ENCODE measurements at regions not wholly inside any gene's neighbourhood (a gene's known extent, or its start where the extent isn't known, plus 50 kb on each side); places are given as distances from the start of the nearest gene placed in this dataset.

DNA sequence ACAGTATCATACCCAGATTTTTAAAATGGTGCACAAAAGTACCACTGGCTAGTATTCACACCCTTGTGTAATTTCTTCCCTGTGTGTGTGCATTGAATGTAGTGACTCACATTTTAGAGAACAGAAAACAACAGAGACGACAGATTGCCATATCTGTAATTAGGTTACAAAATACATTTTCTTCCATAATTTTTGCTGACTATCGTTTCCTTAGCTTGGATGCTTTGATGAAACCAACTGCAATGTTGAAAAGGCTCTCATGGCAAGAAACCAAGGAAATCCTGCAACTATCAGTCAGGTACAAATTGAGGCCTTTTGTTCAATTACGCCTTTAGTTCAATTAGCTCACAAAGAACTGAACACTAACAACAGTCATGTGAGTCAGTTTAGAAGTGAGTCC, 484.4 kb downstream of the ZNF804A start:
- WGBS: 93% methylated on average over 3 of the region's 3 CpGs
- Histone ChIP-seq H3K4me3 (ENCODE audit: low read length) (no peak overlapping the region), H3K27ac (ENCODE audit: low read depth, low read length) (no peak overlapping the region), H3K9me3 (ENCODE audit: insufficient read depth, low read depth, low read length) (no peaks in the 10 kb centered on the region), H3K27me3 (ENCODE audit: insufficient read depth, low read length) (no peaks in the 10 kb centered on the region), H3K36me3 (ENCODE audit: insufficient read depth, low read length) (no peaks in the 10 kb centered on the region), H3K4me1 (ENCODE audit: insufficient read depth, low read length) (no peaks in the 10 kb centered on the region), H3K9ac (ENCODE audit: low read depth, low read length) (no peak overlapping the region)

DNA sequence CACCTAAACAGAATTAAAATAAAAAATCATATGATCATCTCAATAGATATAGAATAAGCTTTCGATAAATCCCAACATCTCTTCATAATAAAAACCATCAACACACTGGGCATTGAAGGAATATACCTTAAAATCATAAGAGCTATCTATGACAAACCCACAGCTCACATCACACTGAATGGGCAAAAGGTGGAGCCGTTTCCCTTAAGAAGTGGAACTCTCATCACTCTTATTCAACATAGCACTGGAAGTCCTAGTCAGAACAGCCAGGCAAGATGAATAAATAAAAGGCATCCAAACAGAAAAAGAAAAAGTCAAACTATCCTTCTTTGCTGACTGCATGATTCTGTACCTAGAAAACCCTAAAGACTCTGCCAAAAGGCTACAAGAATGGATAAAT, 510.3 kb downstream of the ZNF804A start:
- H3K4me1 ChIP-seq (ENCODE audit: insufficient read depth, low read length): no peaks in the 10 kb centered on the region
- WGBS: 95% methylated on average over 2 of the region's 2 CpGs
- no peaks in the 10 kb centered on the region for H3K36me3 ChIP-seq (ENCODE audit: insufficient read depth, low read length)
- no peak overlapping the region for H3K4me3 ChIP-seq (ENCODE audit: low read length)
- H3K9ac ChIP-seq (ENCODE audit: low read depth, low read length): no peak overlapping the region
- no peaks in the 10 kb centered on the region for H3K27me3 ChIP-seq (ENCODE audit: insufficient read depth, low read length)
- no peak overlapping the region for H3K27ac ChIP-seq (ENCODE audit: low read depth, low read length)
- no peaks in the 10 kb centered on the region for H3K9me3 ChIP-seq (ENCODE audit: insufficient read depth, low read depth, low read length)

DNA sequence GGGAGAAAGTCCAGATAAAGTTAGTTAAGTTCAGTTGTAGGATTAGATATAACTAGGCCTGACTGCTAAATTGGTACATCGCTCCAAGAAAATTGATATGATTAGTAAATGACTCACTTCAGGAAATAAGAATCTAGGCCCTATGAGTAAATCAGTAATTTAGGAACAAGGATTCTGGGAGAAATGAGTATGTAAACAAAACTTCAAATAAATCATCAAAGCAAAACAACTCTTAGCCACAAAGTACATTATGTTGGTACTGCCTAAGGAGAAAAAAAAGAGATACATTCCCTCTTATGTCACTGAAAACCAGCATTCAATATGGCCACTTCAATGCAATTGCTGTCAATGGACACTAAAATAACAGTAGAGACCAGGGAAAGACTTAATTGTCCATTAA, 529.1 kb downstream of the ZNF804A start:
- 100% methylated on average over 1 of the region's 1 CpG for WGBS
- Histone ChIP-seq H3K36me3 (ENCODE audit: insufficient read depth, low read length) (no peaks in the 10 kb centered on the region), H3K4me3 (ENCODE audit: low read length) (no peak overlapping the region), H3K9ac (ENCODE audit: low read depth, low read length) (no peak overlapping the region), H3K9me3 (ENCODE audit: insufficient read depth, low read depth, low read length) (no peaks in the 10 kb centered on the region), H3K27me3 (ENCODE audit: insufficient read depth, low read length) (no peaks in the 10 kb centered on the region), H3K27ac (ENCODE audit: low read depth, low read length) (no peak overlapping the region), H3K4me1 (ENCODE audit: insufficient read depth, low read length) (no peaks in the 10 kb centered on the region)

DNA sequence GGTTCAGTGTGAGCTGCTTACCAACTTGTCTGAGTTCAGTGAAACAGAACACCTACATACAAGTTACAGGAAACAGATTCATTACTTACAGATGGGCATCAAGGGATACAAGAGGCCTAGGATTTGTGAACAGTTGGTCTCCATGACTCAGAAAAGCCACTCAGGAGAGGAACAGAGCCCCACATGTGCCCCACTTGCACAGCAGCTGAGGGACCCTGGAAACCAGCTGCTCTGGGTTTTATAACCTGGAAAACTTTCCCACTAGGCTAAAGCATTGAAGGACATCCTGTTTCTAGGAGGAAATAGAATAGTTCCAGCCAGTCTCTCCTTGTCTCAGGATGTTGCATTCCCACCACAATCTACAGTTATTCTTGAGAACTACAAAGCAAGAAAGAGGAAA, 530.0 kb downstream of the ZNF804A start:
- H3K9me3 ChIP-seq (ENCODE audit: insufficient read depth, low read depth, low read length): no peaks in the 10 kb centered on the region
- H3K36me3 ChIP-seq (ENCODE audit: insufficient read depth, low read length): no peaks in the 10 kb centered on the region
- H3K9ac ChIP-seq (ENCODE audit: low read depth, low read length): no peak overlapping the region
- H3K4me1 ChIP-seq (ENCODE audit: insufficient read depth, low read length): no peaks in the 10 kb centered on the region
- no peaks in the 10 kb centered on the region for H3K27me3 ChIP-seq (ENCODE audit: insufficient read depth, low read length)
- no peak overlapping the region for H3K27ac ChIP-seq (ENCODE audit: low read depth, low read length)
- H3K4me3 ChIP-seq (ENCODE audit: low read length): no peak overlapping the region

DNA sequence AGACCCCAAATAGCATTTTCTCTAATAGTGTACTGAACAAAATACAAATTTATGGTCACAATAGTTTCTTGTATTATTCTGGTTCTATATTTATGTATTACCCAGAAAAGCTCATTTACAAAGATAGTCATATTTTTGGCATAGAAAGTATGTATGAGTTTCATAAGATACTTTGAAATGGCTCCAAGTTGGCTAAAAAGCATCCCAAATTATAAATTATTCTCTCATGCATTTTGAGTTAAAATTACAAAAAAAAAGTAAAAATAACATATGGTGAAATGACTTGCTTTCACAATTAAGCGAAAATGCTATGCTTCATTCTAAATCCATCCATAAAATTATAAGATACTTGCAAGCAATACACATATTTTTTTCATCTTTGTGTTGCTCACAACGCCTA, 530.7 kb downstream of the ZNF804A start:
- 73% methylated on average over 1 of the region's 2 CpGs for WGBS
- Histone ChIP-seq H3K4me3 (ENCODE audit: low read length) (no peak overlapping the region), H3K27me3 (ENCODE audit: insufficient read depth, low read length) (no peaks in the 10 kb centered on the region), H3K36me3 (ENCODE audit: insufficient read depth, low read length) (no peaks in the 10 kb centered on the region), H3K9me3 (ENCODE audit: insufficient read depth, low read depth, low read length) (no peaks in the 10 kb centered on the region), H3K4me1 (ENCODE audit: insufficient read depth, low read length) (no peaks in the 10 kb centered on the region), H3K27ac (ENCODE audit: low read depth, low read length) (no peak overlapping the region), H3K9ac (ENCODE audit: low read depth, low read length) (no peak overlapping the region)

DNA sequence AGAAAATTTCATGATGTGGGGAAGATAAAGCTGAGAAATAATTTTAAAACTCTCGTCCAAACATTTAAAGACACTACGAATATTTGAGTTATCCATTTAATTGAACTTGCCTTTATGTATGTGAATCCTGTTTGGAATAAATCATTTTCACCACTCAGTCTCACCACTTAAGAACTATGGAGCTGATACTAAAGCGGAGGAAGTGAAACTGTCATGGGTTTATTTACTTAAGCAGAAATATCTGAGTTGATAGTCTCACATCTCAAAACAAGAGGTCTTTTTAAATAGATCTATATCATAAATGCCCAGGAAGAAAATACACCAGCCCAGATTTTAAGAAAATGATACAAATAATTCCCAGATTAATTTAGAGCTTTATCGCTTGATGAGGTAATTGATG, 532.4 kb downstream of the ZNF804A start:
- Histone ChIP-seq H3K9me3 (ENCODE audit: insufficient read depth, low read depth, low read length) (no peaks in the 10 kb centered on the region), H3K4me1 (ENCODE audit: insufficient read depth, low read length) (no peaks in the 10 kb centered on the region), H3K27ac (ENCODE audit: low read depth, low read length) (no peak overlapping the region), H3K27me3 (ENCODE audit: insufficient read depth, low read length) (no peaks in the 10 kb centered on the region), H3K36me3 (ENCODE audit: insufficient read depth, low read length) (no peaks in the 10 kb centered on the region), H3K4me3 (ENCODE audit: low read length) (no peak overlapping the region), H3K9ac (ENCODE audit: low read depth, low read length) (no peak overlapping the region)
- no CpG with 5 or more reads among the region's 4 CpGs for WGBS

DNA sequence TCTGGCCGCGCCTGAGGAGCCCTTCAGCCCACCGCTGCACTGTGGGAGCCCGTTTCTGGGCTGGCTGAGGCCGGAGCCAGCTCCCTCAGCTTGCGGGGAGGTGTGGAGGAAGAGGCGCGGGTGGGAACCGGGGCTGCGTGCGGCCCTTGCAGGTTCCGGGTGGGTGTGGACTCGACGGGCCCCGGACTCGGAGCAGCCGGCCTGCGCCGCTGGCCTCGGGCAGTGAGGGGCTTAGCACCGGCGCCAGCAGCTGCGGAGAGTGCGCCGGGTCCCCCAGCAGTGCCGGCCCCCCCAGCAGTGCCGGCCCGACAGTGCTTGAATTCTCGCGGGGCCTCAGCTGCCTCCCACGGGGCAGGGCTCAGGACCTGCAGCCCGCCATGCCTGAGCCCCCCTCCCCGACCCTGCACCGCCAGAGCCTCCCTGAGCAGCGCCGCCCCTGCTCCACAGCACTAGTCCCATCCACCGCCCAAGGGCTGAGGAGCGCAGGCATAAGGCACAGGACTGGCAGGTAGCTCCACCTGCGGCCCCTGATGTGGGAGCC, 534.2 kb downstream of the ZNF804A start:
- no peak overlapping the region for H3K9ac ChIP-seq (ENCODE audit: low read depth, low read length)
- 98% methylated on average over 39 of the region's 39 CpGs for WGBS
- no peaks in the 10 kb centered on the region for H3K27me3 ChIP-seq (ENCODE audit: insufficient read depth, low read length)
- H3K9me3 ChIP-seq (ENCODE audit: insufficient read depth, low read depth, low read length): no peaks in the 10 kb centered on the region
- H3K4me1 ChIP-seq (ENCODE audit: insufficient read depth, low read length): no peaks in the 10 kb centered on the region
- no peak overlapping the region for H3K27ac ChIP-seq (ENCODE audit: low read depth, low read length)
- no peak overlapping the region for H3K4me3 ChIP-seq (ENCODE audit: low read length)
- H3K36me3 ChIP-seq (ENCODE audit: insufficient read depth, low read length): no peaks in the 10 kb centered on the region

DNA sequence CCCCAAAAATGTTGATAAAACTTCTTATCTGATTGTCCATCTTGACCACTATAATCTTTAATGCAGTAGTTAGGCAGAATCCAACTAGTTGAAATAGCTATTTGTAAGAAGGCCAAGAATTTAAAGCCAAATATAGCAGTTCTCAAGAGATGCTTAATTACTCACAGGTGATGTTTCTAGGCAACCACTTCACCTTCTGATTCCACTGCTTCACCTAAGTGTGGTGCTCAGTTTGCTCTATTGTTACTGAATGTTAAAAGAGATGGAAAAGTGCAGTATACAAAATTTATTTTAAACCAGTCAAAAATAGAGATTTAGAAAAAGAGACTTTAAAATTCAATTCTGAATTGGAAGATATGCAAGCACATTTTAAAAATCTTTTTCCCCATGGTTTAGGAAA, 539.4 kb downstream of the ZNF804A start:
- no peak overlapping the region for H3K27ac ChIP-seq (ENCODE audit: low read depth, low read length)
- no peak overlapping the region for H3K4me3 ChIP-seq (ENCODE audit: low read length)
- no peaks in the 10 kb centered on the region; the same call in 1 of the 2 replicates for H3K4me1 ChIP-seq (ENCODE audit: insufficient read depth, low read length)
- H3K9me3 ChIP-seq (ENCODE audit: insufficient read depth, low read depth, low read length): no peaks in the 10 kb centered on the region
- H3K9ac ChIP-seq (ENCODE audit: low read depth, low read length): no peak overlapping the region
- H3K36me3 ChIP-seq (ENCODE audit: insufficient read depth, low read length): no peaks in the 10 kb centered on the region
- no peaks in the 10 kb centered on the region for H3K27me3 ChIP-seq (ENCODE audit: insufficient read depth, low read length)

DNA sequence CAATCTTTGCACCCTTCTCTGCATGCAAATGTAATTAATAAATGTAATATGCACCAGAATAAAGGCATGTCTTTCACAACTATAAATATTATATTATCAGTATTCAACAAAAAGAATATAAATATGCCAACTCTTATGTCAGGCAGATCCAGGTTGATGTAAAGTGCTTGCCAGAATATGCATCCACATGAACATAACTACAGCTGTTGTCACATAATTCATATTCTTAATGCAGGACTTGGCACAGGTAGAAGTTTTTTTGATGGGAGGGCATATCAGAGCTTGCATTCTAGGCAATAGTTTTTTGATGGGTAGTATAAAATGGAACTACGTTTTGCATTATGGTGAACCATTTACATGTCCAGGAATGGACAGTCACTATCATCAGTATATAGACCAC, 544.3 kb downstream of the ZNF804A start:
- H3K27ac ChIP-seq (ENCODE audit: low read depth, low read length): no peak overlapping the region
- no peak overlapping the region for H3K4me3 ChIP-seq (ENCODE audit: low read length)
- H3K9me3 ChIP-seq (ENCODE audit: insufficient read depth, low read depth, low read length): no peaks in the 10 kb centered on the region
- no peaks in the 10 kb centered on the region for H3K27me3 ChIP-seq (ENCODE audit: insufficient read depth, low read length)
- H3K9ac ChIP-seq (ENCODE audit: low read depth, low read length): no peak overlapping the region
- H3K36me3 ChIP-seq (ENCODE audit: insufficient read depth, low read length): no peaks in the 10 kb centered on the region
- H3K4me1 ChIP-seq (ENCODE audit: insufficient read depth, low read length): no peaks in the 10 kb centered on the region; the same call in 1 of the 2 replicates
- no CpG with 5 or more reads among the region's 1 CpG for WGBS

DNA sequence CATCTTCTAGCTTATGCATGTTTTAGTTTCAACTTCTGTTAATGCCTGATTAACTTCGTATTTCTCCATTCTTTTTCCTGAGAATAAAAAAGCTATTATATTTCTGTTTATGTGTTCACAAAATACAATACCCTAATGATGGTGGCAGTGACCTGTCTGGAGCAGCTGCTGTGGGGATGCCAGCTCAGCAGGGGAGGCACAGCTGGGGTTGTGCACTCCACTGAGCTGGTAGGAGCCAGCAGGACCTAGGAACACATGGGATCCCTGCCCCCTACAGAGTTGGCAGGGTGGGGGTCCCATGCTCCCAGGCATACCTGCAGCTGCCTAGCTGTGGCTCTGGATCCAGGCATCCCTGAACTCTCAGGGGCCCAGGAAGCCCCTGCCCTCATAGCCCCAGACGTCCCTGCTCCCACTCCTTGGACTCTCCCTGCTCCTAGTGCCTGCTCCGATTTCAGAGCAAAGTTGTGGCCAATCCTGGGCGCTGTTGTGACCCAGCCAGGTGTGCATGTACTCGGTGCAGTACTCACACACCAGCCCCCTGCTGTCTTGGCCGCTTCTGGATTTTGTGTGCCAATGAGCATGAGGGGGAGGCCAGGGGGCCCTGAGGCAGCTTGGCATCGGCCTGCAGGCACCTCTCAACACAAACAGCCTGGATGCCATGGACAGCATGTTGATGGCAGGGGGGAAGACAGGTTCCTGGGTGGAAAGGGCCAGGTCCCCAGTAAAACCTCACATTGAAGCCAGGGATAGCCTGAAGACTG, 546.0 kb downstream of the ZNF804A start:
- H3K9me3 ChIP-seq (ENCODE audit: insufficient read depth, low read depth, low read length): no peaks in the 10 kb centered on the region
- H3K4me1 ChIP-seq (ENCODE audit: insufficient read depth, low read length): no peaks in the 10 kb centered on the region; the same call in 1 of the 2 replicates
- H3K27me3 ChIP-seq (ENCODE audit: insufficient read depth, low read length): no peaks in the 10 kb centered on the region
- H3K36me3 ChIP-seq (ENCODE audit: insufficient read depth, low read length): no peaks in the 10 kb centered on the region
- WGBS: 89% methylated on average over 6 of the region's 7 CpGs
- H3K9ac ChIP-seq (ENCODE audit: low read depth, low read length): no peak overlapping the region
- no peak overlapping the region for H3K27ac ChIP-seq (ENCODE audit: low read depth, low read length)
- no peak overlapping the region for H3K4me3 ChIP-seq (ENCODE audit: low read length)

DNA sequence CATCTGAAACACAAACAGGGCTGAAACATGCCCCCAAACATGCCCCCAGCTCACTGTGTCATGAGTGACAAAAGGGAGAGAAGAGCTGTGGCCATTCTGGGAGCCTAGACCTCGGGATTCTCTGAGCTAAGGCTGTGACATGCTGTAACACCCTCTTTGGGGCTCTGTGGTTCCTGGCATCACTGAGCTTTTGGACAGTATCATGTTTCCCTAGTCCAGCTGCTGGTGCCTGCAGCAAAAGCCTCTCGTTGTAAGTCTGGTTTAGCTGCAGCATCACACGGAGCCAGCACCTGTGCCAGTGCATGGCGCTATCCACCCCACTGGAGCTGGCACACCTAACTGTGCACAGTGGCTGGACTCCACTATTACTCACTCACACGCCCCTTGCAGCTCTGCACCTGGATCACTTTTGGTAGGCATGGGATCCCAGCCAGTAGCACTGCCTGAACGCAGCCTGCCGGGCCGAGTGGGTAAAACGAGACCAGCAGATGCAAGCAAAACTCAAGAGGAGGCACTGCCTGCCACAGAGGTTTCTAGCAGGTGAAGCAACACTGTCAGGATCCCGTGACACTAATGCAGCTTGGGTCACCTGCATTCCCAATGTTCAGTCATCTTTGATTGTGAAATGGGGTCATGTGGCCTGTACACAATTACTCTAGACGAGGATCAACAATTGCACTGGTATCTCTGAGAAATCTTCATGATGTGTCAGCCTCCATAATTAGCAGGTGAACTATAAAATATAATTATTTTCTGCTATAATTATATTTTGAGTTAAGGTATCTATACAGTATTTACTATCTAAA, 547.2 kb downstream of the ZNF804A start:
- Histone ChIP-seq H3K4me3 (ENCODE audit: low read length) (no peak overlapping the region), H3K27me3 (ENCODE audit: insufficient read depth, low read length) (no peaks in the 10 kb centered on the region), H3K9ac (ENCODE audit: low read depth, low read length) (no peak overlapping the region), H3K36me3 (ENCODE audit: insufficient read depth, low read length) (no peaks in the 10 kb centered on the region), H3K9me3 (ENCODE audit: insufficient read depth, low read depth, low read length) (no peaks in the 10 kb centered on the region), H3K4me1 (ENCODE audit: insufficient read depth, low read length) (no peaks in the 10 kb centered on the region), H3K27ac (ENCODE audit: low read depth, low read length) (no peak overlapping the region)
- 93% methylated on average over 11 of the region's 11 CpGs for WGBS
